ENCODE measurements at regions not wholly inside any gene's neighbourhood (a gene's known extent, or its start where the extent isn't known, plus 50 kb on each side); places are given as distances from the start of the nearest gene placed in this dataset.

- ATAC-seq, result no peak
- Histone ChIP-seq H3K4me3 (no peak overlapping the region), H3K27ac (no peak overlapping the region), H3K4me1 (no peaks in the 10 kb centered on the region), H3K36me3 (no peaks in the 10 kb centered on the region), H3K27me3 (peaks cover 2 to 14% of the 10 kb centered on the region in 2 donors), H3K9me3 (no peaks in the 10 kb centered on the region)
- intact Hi-C loops (cut with DNase I), result no loop called here
- DNase-seq, result no peak
- no peak for TF ChIP-seq CTCF (IDR thresholded peaks at IDR 0.05)
These were observed 190.5 kb downstream of the DICER1 start for GRCh38 chr14:94966868-94967267.

GRCh38 chr14:94966344-94966743, 191.0 kb downstream of the DICER1 start:
- DNase-seq (no peak), ATAC-seq (no peak)
- Histone ChIP-seq H3K9me3 (no peaks in the 10 kb centered on the region), H3K4me1 (no peaks in the 10 kb centered on the region), H3K27ac (no peak overlapping the region), H3K36me3 (no peaks in the 10 kb centered on the region), H3K4me3 (no peak overlapping the region), H3K27me3 (peaks cover 3 to 19% of the 10 kb centered on the region in 2 donors)
- no peak for TF ChIP-seq CTCF (IDR thresholded peaks at IDR 0.05)
- intact Hi-C loops (cut with DNase I), result no loop called here

GRCh38 chr14:94965551-94966313, 191.6 kb downstream of the DICER1 start:
- TF ChIP-seq CTCF (IDR thresholded peaks at IDR 0.05), result no peak
- Histone ChIP-seq H3K27ac (no peak overlapping the region), H3K27me3 (peaks cover 3 to 25% of the 10 kb centered on the region in 2 donors), H3K36me3 (no peaks in the 10 kb centered on the region), H3K4me1 (no peaks in the 10 kb centered on the region), H3K9me3 (no peaks in the 10 kb centered on the region), H3K4me3 (no peak overlapping the region)
- no peak for DNase-seq
- intact Hi-C loops (cut with DNase I), result no loop called here
- no peak for ATAC-seq

GRCh38 chr14:94964931-94965330, 192.4 kb downstream of the DICER1 start:
- H3K9me3 ChIP-seq, result no peaks in the 10 kb centered on the region
- no peaks in the 10 kb centered on the region for H3K36me3 ChIP-seq
- no peak for TF ChIP-seq CTCF (IDR thresholded peaks at IDR 0.05)
- intact Hi-C loops (cut with DNase I), result no loop called here
- peaks cover 3 to 33% of the 10 kb centered on the region in 2 donors for H3K27me3 ChIP-seq
- H3K4me1 ChIP-seq, result no peaks in the 10 kb centered on the region
- ATAC-seq (no peak), DNase-seq (no peak)
- H3K27ac ChIP-seq, result no peak overlapping the region
- no peak overlapping the region for H3K4me3 ChIP-seq

- no peak for TF ChIP-seq CTCF (IDR thresholded peaks at IDR 0.05)
- intact Hi-C loops (cut with DNase I), result no loop called here
- ATAC-seq (no peak), DNase-seq (no peak)
- Histone ChIP-seq H3K9me3 (no peaks in the 10 kb centered on the region), H3K4me1 (no peaks in the 10 kb centered on the region), H3K27ac (no peak overlapping the region), H3K36me3 (no peaks in the 10 kb centered on the region), H3K27me3 (peaks cover 3 to 39% of the 10 kb centered on the region in 2 donors), H3K4me3 (no peak overlapping the region)
These were observed 193.1 kb downstream of the DICER1 start for GRCh38 chr14:94964181-94964580.

Data from left lung (tissue), 4 donors.